ENCODE measurements at regions not wholly inside any gene's neighbourhood (a gene's known extent, or its start where the extent isn't known, plus 50 kb on each side); places are given as distances from the start of the nearest gene placed in this dataset.
"Not testable (repeated sequence)": the region's sequence is repeated elsewhere in the genome, so short reads cannot be mapped to it uniquely, and the experiment has no call there.

- DNase-seq = no peak
Measured at GRCh38 chr12:112711507-112711906, 80.0 kb upstream of the RPH3A start.

GRCh38 chr12:112712751-112713150 lies 78.8 kb upstream of the RPH3A start:
- DNase-seq = not testable (repeated sequence)

GRCh38 chr12:112713471-112713870 lies 78.1 kb upstream of the RPH3A start:
- no peak for DNase-seq

- DNase-seq = no peak
Measured at GRCh38 chr12:112714166-112714710, 77.3 kb upstream of the RPH3A start.

- DNase-seq = no peak
Measured at GRCh38 chr12:112716099-112717093, 75.2 kb upstream of the RPH3A start.

GRCh38 chr12:112728864-112729263 lies 62.7 kb upstream of the RPH3A start:
- no peak for DNase-seq

- DNase-seq = no peak
Measured at GRCh38 chr12:112734859-112735695, 56.5 kb upstream of the RPH3A start.

- DNase-seq = no peak
Measured at GRCh38 chr12:112738531-112738930, 53.0 kb upstream of the RPH3A start.

GRCh38 chr12:112740387-112740934 lies 51.1 kb upstream of the RPH3A start:
- DNase-seq = no peak

GRCh38 chr12:112741106-112741505 lies 50.4 kb upstream of the RPH3A start:
- DNase-seq = no peak
